NOMO-1 (cell line): ENCODE measurements at regions not wholly inside any gene's neighbourhood (a gene's known extent, or its start where the extent isn't known, plus 50 kb on each side); places are given as distances from the start of the nearest gene placed in this dataset.
"Not testable (repeated sequence)": the region's sequence is repeated elsewhere in the genome, so short reads cannot be mapped to it uniquely, and the experiment has no call there.

Experiments used
- DNase-seq, 2 experiments: peaks; one replicate each; lab custom pipeline; 2025; ENCODE audit not compliant: unreplicated experiment in 2 of 2; lab: John Stamatoyannopoulos, UW

- not testable (repeated sequence) for DNase-seq
These were observed 132.2 kb upstream of the MAMLD1 start for GRCh38 chrX:150230952-150231351.

GRCh38 chrX:150231368-150231767 lies 131.7 kb upstream of the MAMLD1 start:
- not testable (repeated sequence) for DNase-seq

GRCh38 chrX:150232222-150232621 lies 130.9 kb upstream of the MAMLD1 start:
- not testable (repeated sequence) for DNase-seq

- no peak for DNase-seq
These were observed 129.0 kb upstream of the MAMLD1 start for GRCh38 chrX:150234126-150234525.

- DNase-seq: no peak
These were observed 126.8 kb upstream of the MAMLD1 start for GRCh38 chrX:150236327-150236726.

- no peak for DNase-seq
These were observed 124.3 kb upstream of the MAMLD1 start for GRCh38 chrX:150238632-150239382.

GRCh38 chrX:150239946-150240642 lies 123.0 kb upstream of the MAMLD1 start:
- DNase-seq: no peak

- no peak for DNase-seq
These were observed 122.5 kb upstream of the MAMLD1 start for GRCh38 chrX:150240643-150240970.

- no peak for DNase-seq
These were observed 109.0 kb upstream of the MAMLD1 start for GRCh38 chrX:150253959-150254620.

GRCh38 chrX:150254909-150255308 lies 108.2 kb upstream of the MAMLD1 start:
- no peak for DNase-seq

- DNase-seq: no peak
These were observed 107.4 kb upstream of the MAMLD1 start for GRCh38 chrX:150255441-150256296.

GRCh38 chrX:150256297-150256650 lies 106.8 kb upstream of the MAMLD1 start:
- DNase-seq: no peak

- no peak for DNase-seq
These were observed 105.6 kb upstream of the MAMLD1 start for GRCh38 chrX:150257353-150258175.

- no peak for DNase-seq
These were observed 105.0 kb upstream of the MAMLD1 start for GRCh38 chrX:150258176-150258425.

GRCh38 chrX:150258463-150259430 lies 104.4 kb upstream of the MAMLD1 start:
- no peak for DNase-seq

GRCh38 chrX:150262456-150262855 lies 100.7 kb upstream of the MAMLD1 start:
- DNase-seq: peak in 1 of 2 experiments; percentile 4

- no peak for DNase-seq
These were observed 94.2 kb upstream of the MAMLD1 start for GRCh38 chrX:150268839-150269355.

GRCh38 chrX:150269605-150270254 lies 93.4 kb upstream of the MAMLD1 start:
- no peak for DNase-seq

- no peak for DNase-seq
These were observed 92.5 kb upstream of the MAMLD1 start for GRCh38 chrX:150270622-150271021.
